SK-N-SH (cell line): ENCODE measurements at regions not wholly inside any gene's neighbourhood (a gene's known extent, or its start where the extent isn't known, plus 50 kb on each side); places are given as distances from the start of the nearest gene placed in this dataset.

Source experiments
- CTCF ChIA-PET: fragments of 300-600, 350-600 bp; formaldehyde crosslinking; extraction: SDS; loops from one replicate; lab custom pipeline; 2021; lab: Yijun Ruan, JAX
- POLR2A ChIA-PET: fragments of 350-600 bp; sonication (Branson Sonifier 250); formaldehyde crosslinking; extraction: SDS; loops from one replicate; lab custom pipeline; 2020; ENCODE audit warnings: antibody characterized with exemption, inconsistent platforms; lab: Yijun Ruan, JAX
- DNase-seq: peaks from one replicate; pipeline ENCODE4 v3.0.0; 2012
- H2AFZ ChIP-seq: fragments of 200-600 bp; sonication (generic); 2 replicates; pipeline ENCODE4 v1.8.1; 2016; ENCODE audit warnings: antibody characterized with exemption, mild to moderate bottlenecking, low read depth
- H3F3A ChIP-seq: fragments of 200-600 bp; sonication (generic); replicated peaks from 2 replicates; pipeline ENCODE3; 2016; ENCODE audit warnings: antibody characterized with exemption, mild to moderate bottlenecking; ENCODE audit not compliant: insufficient read depth
- H3K27ac ChIP-seq, 2 experiments: fragments of 200-500 bp in 1 of 2; fragments of 200-600 bp in 1 of 2; sonication (Bioruptor generic) in 1 of 2; sonication (generic), shearing (Covaris generic) in 1 of 2; 2 replicates each; pipeline versions ENCODE4 v1.5.1 to v1.6.1; 2014 to 2016; ENCODE audit warnings: low read depth in 2 of 2, inconsistent platforms in 1 of 2, low read length in 1 of 2, mild to moderate bottlenecking in 1 of 2, mixed read lengths in 1 of 2
- H3K27me3 ChIP-seq: fragments of 200-600 bp; sonication (generic), shearing (Covaris generic); 2 replicates; pipeline ENCODE4 v1.6.1; 2016; ENCODE audit warnings: mixed run types; ENCODE audit not compliant: insufficient read depth
- H3K36me3 ChIP-seq, 2 experiments: fragments of 200-500 bp in 1 of 2; fragments of 200-600 bp in 1 of 2; sonication (Bioruptor generic) in 1 of 2; sonication (generic) in 1 of 2; replicated peaks in 1 of 2; 2 replicates each; pipeline versions ENCODE3 to v1.5.1; 2014 to 2016; ENCODE audit warnings: low read length in 1 of 2, mild to moderate bottlenecking in 1 of 2; ENCODE audit not compliant: insufficient read depth in 2 of 2, control insufficient read depth in 1 of 2
- H3K4me1 ChIP-seq, 2 experiments: fragments of 200-500 bp in 1 of 2; fragments of 200-600 bp in 1 of 2; sonication (Bioruptor generic) in 1 of 2; sonication (generic), shearing (Covaris generic) in 1 of 2; 2 replicates each; pipeline versions ENCODE4 v1.5.1 to v1.6.1; 2014 to 2016; ENCODE audit warnings: low read depth in 1 of 2, low read length in 1 of 2, mixed run types in 1 of 2; ENCODE audit not compliant: insufficient read depth in 2 of 2, control insufficient read depth in 1 of 2
- H3K4me2 ChIP-seq: fragments of 200-600 bp; sonication (generic), shearing (Covaris generic); 2 replicates; pipeline ENCODE4 v1.6.1; 2017; ENCODE audit warnings: mixed run types
- H3K4me3 ChIP-seq, 2 experiments: fragments of 200-500 bp in 1 of 2; fragments of 200-600 bp in 1 of 2; sonication (Bioruptor generic) in 1 of 2; sonication (generic), shearing (Covaris generic) in 1 of 2; 2 replicates each; pipeline versions ENCODE4 v1.5.1 to v1.8.1; 2014 to 2016; ENCODE audit warnings: low read depth in 2 of 2, inconsistent platforms in 1 of 2, low read length in 1 of 2, mild to moderate bottlenecking in 1 of 2, mixed read lengths in 1 of 2, moderate library complexity in 1 of 2
- H3K79me2 ChIP-seq: fragments of 200-600 bp; sonication (generic); 2 replicates; pipeline ENCODE4 v1.8.1; 2017; ENCODE audit warnings: mild to moderate bottlenecking; ENCODE audit not compliant: insufficient read depth
- H3K9ac ChIP-seq: fragments of 200-600 bp; sonication (generic); 2 replicates; pipeline ENCODE4 v1.6.1; 2017; ENCODE audit warnings: mixed run types
- H3K9me2 ChIP-seq: fragments of 200-600 bp; sonication (generic); 2 replicates; pipeline ENCODE4 v1.6.1; 2017; ENCODE audit warnings: mixed run types
- H3K9me3 ChIP-seq: fragments of 200-600 bp; sonication (generic); 2 replicates; pipeline ENCODE4 v1.6.1; 2017; ENCODE audit warnings: mixed run types, mild to moderate bottlenecking, moderate library complexity
- H4K20me1 ChIP-seq: fragments of 200-600 bp; sonication (generic); 2 replicates; pipeline ENCODE4 v1.6.1; 2017; ENCODE audit warnings: mild to moderate bottlenecking, mixed run types; ENCODE audit not compliant: insufficient read depth
- CHD2 ChIP-seq: fragments of 150-350 bp; IDR thresholded peaks from 2 replicates; pipeline ENCODE4 v1.6.1; 2018; ENCODE audit warnings: low read length; ENCODE audit not compliant: partially characterized antibody
- CTCF ChIP-seq: fragments of 200-600 bp; sonication (generic); IDR thresholded peaks from 2 replicates; pipeline ENCODE4 v1.6.1; 2017; ENCODE audit warnings: antibody characterized with exemption, mild to moderate bottlenecking, moderate library complexity
- ELF1 ChIP-seq: IDR thresholded peaks from 2 replicates; pipeline ENCODE4 v1.4.0; 2012
- FOXM1 ChIP-seq: IDR thresholded peaks from 2 replicates; pipeline ENCODE4 v1.4.0; 2012; ENCODE audit warnings: low read depth, mild to moderate bottlenecking
- GABPA ChIP-seq: IDR thresholded peaks from 2 replicates; pipeline ENCODE4 v1.4.0; 2012; ENCODE audit warnings: low read depth, mild to moderate bottlenecking
- MXI1 ChIP-seq: IDR thresholded peaks from 2 replicates; pipeline ENCODE4 v1.6.1; 2012; ENCODE audit warnings: mild to moderate bottlenecking, low read depth, low read length, improper control_type of control experiment
- NFIC ChIP-seq: IDR thresholded peaks from 2 replicates; pipeline ENCODE4 v1.4.0; 2012; ENCODE audit warnings: borderline replicate concordance
- PBX3 ChIP-seq: IDR thresholded peaks from 2 replicates; pipeline ENCODE4; 2012
- TAF1 ChIP-seq: IDR thresholded peaks from 2 replicates; pipeline ENCODE4 v1.6.1; 2012; ENCODE audit warnings: low read depth, mild to moderate bottlenecking, low read length, moderate library complexity, borderline replicate concordance
- WGBS: methylation state at CpG from one replicate; pipeline ENCODE4 v1.1.6; 2017; ENCODE audit warnings: low lambda C conversion rate; 5-methylcytosine and 5-hydroxymethylcytosine counted together
- TF ChIP-seq, protein P1 (sequence below): IDR thresholded peaks from 2 replicates; pipeline ENCODE4 v1.4.0; 2012; ENCODE audit warnings: low read depth
- TF ChIP-seq, protein P2 (sequence below): IDR thresholded peaks from 2 replicates; pipeline ENCODE4 v1.4.0; 2012; ENCODE audit warnings: low read depth, borderline replicate concordance

DNA sequence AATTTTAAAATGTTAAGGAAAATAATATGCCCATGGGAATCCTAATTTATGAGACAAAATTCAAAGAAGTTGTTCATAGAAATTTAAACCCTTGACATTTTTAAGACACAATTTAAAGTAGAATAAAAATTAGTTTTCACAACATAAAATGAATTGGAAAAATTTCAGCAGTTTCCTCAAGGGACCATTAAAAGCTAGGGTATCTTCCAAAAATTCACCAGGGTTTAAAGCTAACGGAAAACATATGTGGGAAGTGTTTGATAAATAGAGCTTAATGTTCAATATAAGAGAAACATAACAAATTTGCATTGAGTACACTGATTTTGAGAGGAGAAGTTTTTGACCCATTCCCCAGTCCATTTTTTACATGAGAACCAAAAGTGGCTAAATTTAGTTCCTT is 228.9 kb upstream of the TTC29 start:
- CTCF ChIA-PET: no interaction called here
- H3K27ac ChIP-seq: no peak overlapping the region
- H3K9ac ChIP-seq: no peak overlapping the region
- no peaks in the 10 kb centered on the region for H3K79me2 ChIP-seq
- no peak for DNase-seq
- H3K9me2 ChIP-seq: no peaks in the 10 kb centered on the region
- TF ChIP-seq ELF1 (no peak), PBX3 (no peak)
- TF ChIP-seq, all 33 proteins: peak for 0
- H3F3A ChIP-seq: no peaks in the 10 kb centered on the region
- no peak overlapping the region for H3K4me2 ChIP-seq
- no peaks in the 10 kb centered on the region for H4K20me1 ChIP-seq
- 48% methylated on average over 1 of the region's 1 CpG for WGBS
- no peak overlapping the region for H3K4me3 ChIP-seq
- no peaks in the 10 kb centered on the region for H3K9me3 ChIP-seq
- no peaks in the 10 kb centered on the region for H3K36me3 ChIP-seq
- no peak overlapping the region for H2AFZ ChIP-seq
- POLR2A ChIA-PET: no interaction called here
- H3K27me3 ChIP-seq: no peaks in the 10 kb centered on the region
- H3K4me1 ChIP-seq: peaks cover 0 to 2% of the 10 kb centered on the region in 2 experiments; a peak in 1 of 4 replicates

- Histone ChIP-seq H3K9me2 (no peaks in the 10 kb centered on the region), H2AFZ (no peak overlapping the region), H3K27ac (no peak overlapping the region), H3K9me3 (no peaks in the 10 kb centered on the region), H3K27me3 (no peaks in the 10 kb centered on the region), H3K9ac (no peak overlapping the region), H3K4me3 (no peak overlapping the region), H3K4me2 (no peak overlapping the region), H3K36me3 (no peaks in the 10 kb centered on the region), H4K20me1 (no peaks in the 10 kb centered on the region), H3F3A (no peaks in the 10 kb centered on the region), H3K79me2 (no peaks in the 10 kb centered on the region), H3K4me1 (peaks cover 0 to 2% of the 10 kb centered on the region in 2 experiments; a peak in 1 of 4 replicates)
- DNase-seq: no peak
- ChIA-PET POLR2A (no interaction called here), CTCF (no interaction called here)
- 88% methylated on average over 1 of the region's 1 CpG for WGBS
- TF ChIP-seq, protein P1, sequence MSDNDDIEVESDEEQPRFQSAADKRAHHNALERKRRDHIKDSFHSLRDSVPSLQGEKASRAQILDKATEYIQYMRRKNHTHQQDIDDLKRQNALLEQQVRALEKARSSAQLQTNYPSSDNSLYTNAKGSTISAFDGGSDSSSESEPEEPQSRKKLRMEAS: no peak
- TF ChIP-seq FOXM1: no peak
- TF ChIP-seq NFIC: no peak
- TF ChIP-seq, protein P2, sequence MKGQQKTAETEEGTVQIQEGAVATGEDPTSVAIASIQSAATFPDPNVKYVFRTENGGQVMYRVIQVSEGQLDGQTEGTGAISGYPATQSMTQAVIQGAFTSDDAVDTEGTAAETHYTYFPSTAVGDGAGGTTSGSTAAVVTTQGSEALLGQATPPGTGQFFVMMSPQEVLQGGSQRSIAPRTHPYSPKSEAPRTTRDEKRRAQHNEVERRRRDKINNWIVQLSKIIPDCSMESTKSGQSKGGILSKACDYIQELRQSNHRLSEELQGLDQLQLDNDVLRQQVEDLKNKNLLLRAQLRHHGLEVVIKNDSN: no peak
- no peak for TF ChIP-seq MXI1
- no peak for TF ChIP-seq CTCF
- no peak for TF ChIP-seq CHD2
- no peak for TF ChIP-seq GABPA
- no peak for TF ChIP-seq TAF1
These were observed 229.9 kb upstream of the TTC29 start for GRCh38 chr4:147175460-147176025.
